ENCODE measurements at regions not wholly inside any gene's neighbourhood (a gene's known extent, or its start where the extent isn't known, plus 50 kb on each side); places are given as distances from the start of the nearest gene placed in this dataset.

DNA sequence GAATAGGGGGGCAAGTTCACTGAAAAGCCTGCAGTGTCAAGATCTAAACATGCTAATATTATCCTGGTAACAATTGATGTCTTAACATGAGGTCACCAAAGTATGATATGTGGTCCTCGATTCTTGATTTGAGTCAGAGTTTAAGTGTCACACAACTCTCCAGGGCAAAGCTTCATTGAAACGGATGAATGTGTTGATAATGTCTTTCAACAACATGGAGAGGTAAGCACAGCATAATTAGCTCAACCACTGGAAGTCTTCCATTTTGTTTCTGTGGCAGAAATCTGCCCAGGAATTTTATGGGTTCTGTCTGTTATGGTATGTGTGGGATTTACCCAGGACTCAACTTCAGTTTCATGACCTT lies 591.5 kb downstream of the ZNF385D start:
- TF ChIP-seq, protein P1, sequence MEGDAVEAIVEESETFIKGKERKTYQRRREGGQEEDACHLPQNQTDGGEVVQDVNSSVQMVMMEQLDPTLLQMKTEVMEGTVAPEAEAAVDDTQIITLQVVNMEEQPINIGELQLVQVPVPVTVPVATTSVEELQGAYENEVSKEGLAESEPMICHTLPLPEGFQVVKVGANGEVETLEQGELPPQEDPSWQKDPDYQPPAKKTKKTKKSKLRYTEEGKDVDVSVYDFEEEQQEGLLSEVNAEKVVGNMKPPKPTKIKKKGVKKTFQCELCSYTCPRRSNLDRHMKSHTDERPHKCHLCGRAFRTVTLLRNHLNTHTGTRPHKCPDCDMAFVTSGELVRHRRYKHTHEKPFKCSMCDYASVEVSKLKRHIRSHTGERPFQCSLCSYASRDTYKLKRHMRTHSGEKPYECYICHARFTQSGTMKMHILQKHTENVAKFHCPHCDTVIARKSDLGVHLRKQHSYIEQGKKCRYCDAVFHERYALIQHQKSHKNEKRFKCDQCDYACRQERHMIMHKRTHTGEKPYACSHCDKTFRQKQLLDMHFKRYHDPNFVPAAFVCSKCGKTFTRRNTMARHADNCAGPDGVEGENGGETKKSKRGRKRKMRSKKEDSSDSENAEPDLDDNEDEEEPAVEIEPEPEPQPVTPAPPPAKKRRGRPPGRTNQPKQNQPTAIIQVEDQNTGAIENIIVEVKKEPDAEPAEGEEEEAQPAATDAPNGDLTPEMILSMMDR (conservative IDR thresholded peaks at IDR 0.05; ENCODE audit: low read depth, low read length), result no peak
- no peak for TF ChIP-seq RAD21 (IDR thresholded peaks at IDR 0.05; ENCODE audit: low read length)
- TF ChIP-seq SMC3 (IDR thresholded peaks at IDR 0.05; ENCODE audit: low read depth, low read length), result no peak
- no peak for TF ChIP-seq FOS (IDR thresholded peaks at IDR 0.05; ENCODE audit: low read depth, low read length)
- TF ChIP-seq POLR2A (IDR thresholded peaks at IDR 0.05; ENCODE audit: low read depth, low read length), result no peak
- no peak for TF ChIP-seq NFE2L2 (IDR thresholded peaks at IDR 0.05; ENCODE audit: low read depth, low read length)
- TF ChIP-seq RCOR1 (IDR thresholded peaks at IDR 0.05; ENCODE audit: insufficient replicate concordance, low read length), result no peak
- TF ChIP-seq, protein P2, sequence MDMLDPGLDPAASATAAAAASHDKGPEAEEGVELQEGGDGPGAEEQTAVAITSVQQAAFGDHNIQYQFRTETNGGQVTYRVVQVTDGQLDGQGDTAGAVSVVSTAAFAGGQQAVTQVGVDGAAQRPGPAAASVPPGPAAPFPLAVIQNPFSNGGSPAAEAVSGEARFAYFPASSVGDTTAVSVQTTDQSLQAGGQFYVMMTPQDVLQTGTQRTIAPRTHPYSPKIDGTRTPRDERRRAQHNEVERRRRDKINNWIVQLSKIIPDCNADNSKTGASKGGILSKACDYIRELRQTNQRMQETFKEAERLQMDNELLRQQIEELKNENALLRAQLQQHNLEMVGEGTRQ (IDR thresholded peaks at IDR 0.05; ENCODE audit: low read depth, low read length), result no peak
- TF ChIP-seq MAFK (IDR thresholded peaks at IDR 0.05; ENCODE audit: low read depth, low read length), result no peak
- TF ChIP-seq RFX5 (IDR thresholded peaks at IDR 0.05; ENCODE audit: low read depth, low read length), result no peak
- no peak for TF ChIP-seq MXI1 (IDR thresholded peaks at IDR 0.05; ENCODE audit: borderline replicate concordance, low read depth, low read length)
- TF ChIP-seq CEBPB (IDR thresholded peaks at IDR 0.05; ENCODE audit: low read depth, low read length), result no peak
- no peak for TF ChIP-seq CHD1 (IDR thresholded peaks at IDR 0.05; ENCODE audit: low read depth, low read length)
